ENCODE measurements at regions not wholly inside any gene's neighbourhood (a gene's known extent, or its start where the extent isn't known, plus 50 kb on each side); places are given as distances from the start of the nearest gene placed in this dataset.

GRCh38 chr6:33854572-33855030 lies 50.8 kb upstream of the MLN start:
- H3K4me3 Mint-ChIP-seq = no peak overlapping the region
- no peak overlapping the region for H3K27ac Mint-ChIP-seq
- H3K27me3 Mint-ChIP-seq = peaks cover 75% of the 10 kb centered on the region

GRCh38 chr6:33853736-33854135 lies 49.9 kb upstream of the MLN start:
- H3K4me3 Mint-ChIP-seq = no peak overlapping the region
- H3K27me3 Mint-ChIP-seq = peaks cover 69% of the 10 kb centered on the region
- H3K4me1 Mint-ChIP-seq (ENCODE audit: low read depth) = peaks cover 22% of the 10 kb centered on the region
- no peaks in the 10 kb centered on the region for H3K36me3 Mint-ChIP-seq (ENCODE audit: low read depth)
- no peaks in the 10 kb centered on the region for H3K9me3 Mint-ChIP-seq
- intact Hi-C loops (cut with micrococcal nuclease) = loop anchor here (5.0 kb wide), 1 partner anchor 174 kb away; no protein-coding TSS in a partner anchor
- no peak overlapping the region for H3K27ac Mint-ChIP-seq

More at GRCh38 chr6:33854572-33855030, 50.8 kb upstream of the MLN start:
- H3K36me3 Mint-ChIP-seq (ENCODE audit: low read depth) = no peaks in the 10 kb centered on the region
- H3K9me3 Mint-ChIP-seq = no peaks in the 10 kb centered on the region
- H3K4me1 Mint-ChIP-seq (ENCODE audit: low read depth) = peaks cover 22% of the 10 kb centered on the region
- intact Hi-C loops (cut with micrococcal nuclease) = loop anchor here (5.0 kb wide), 1 partner anchor 173 kb away; no protein-coding TSS in a partner anchor

Measured in dendritic cell treated with granulocyte-macrophage colony-stimulating factor and Interleukin-4, amounts not matched to agents 40 ng/mL and 50 ng/mL, for 4 days (primary cell).